Activated CD4-positive, alpha-beta T cell treated with anti-CD3 and anti-CD28 coated beads, Interleukin-2, amount 50 U/mL, for 48 hours (primary cell): ENCODE measurements at regions not wholly inside any gene's neighbourhood (a gene's known extent, or its start where the extent isn't known, plus 50 kb on each side); places are given as distances from the start of the nearest gene placed in this dataset.

Experiments
- DNase-seq, 2 experiments: peaks; one replicate each; pipeline ENCODE4 v3.0.0-alpha.2; 2020

DNA sequence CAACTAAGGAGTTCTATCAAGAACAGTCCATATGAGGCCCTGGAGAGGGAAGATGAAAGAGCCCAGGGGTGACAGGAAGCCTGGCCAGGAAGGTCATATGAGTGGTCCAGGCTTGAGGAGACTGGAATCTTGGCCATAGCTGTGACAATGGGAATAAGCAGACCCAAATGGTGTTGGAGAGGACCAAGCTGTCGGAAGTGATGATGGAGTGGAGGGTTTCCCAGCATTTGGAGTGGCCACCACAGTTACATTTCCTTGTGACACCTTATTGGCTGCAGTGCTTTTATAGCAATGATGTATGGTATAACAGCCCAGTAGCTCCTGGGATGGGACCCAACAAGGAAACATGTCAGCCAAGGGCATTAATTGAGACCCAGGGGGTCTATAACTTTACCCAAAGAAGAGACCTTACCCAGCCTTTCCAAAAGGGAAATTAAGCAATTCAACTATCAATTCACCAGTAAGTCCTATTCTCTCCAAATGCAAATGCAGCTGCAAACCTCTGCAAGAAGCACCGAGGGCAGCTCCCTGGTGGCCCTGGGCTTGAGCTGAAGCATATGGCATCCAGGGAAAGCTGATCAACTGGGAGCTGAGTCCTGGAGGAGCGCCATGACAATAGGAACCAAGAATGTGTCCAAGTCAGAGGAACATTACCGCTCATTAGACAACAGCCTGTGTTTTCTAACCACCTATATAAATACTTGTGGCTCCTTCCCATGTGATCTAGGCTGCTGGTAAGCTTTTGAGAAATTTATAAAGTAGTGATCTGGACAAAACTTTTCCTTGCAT lies 219.4 kb downstream of the SOD2 start:
- no peak for DNase-seq

DNA sequence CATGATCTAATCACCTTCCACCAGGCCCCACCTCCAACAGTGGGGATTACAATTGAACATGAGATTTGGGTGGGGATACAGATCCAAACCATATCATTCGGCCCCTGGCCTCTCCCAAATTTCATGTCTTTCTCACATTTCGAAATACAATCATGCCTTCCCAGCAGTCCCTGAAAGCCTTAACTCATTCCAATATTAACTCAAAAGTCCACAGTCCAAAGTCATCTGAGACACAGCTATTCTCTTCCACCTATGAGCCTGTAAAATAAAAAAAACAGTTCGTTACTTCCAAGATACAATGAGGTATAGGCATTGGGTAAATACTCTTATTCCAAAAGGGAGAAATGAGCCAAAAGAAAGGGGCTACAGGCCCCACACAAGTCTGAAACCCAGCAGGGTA lies 222.6 kb downstream of the SOD2 start:
- DNase-seq, result no peak

DNA sequence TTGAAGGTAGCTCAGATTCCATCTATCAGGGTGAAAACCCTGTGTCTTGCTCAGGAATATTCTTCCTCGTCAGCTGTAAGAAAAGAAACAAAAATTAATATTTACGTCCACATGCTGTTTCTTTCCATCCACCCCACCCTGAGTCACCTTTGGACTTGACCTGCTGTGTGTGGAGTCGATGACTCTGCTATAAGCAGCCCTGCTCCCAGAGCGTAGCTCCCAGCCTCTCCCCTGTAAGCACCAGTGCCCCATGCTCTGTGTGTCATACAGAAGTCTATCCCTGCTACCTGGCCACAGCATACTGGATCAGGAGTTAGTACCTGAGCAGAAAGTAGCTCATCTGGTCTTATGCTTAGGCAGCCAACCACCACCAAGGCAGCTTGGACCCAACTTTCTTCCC lies 223.6 kb downstream of the SOD2 start:
- DNase-seq, result no peak

DNA sequence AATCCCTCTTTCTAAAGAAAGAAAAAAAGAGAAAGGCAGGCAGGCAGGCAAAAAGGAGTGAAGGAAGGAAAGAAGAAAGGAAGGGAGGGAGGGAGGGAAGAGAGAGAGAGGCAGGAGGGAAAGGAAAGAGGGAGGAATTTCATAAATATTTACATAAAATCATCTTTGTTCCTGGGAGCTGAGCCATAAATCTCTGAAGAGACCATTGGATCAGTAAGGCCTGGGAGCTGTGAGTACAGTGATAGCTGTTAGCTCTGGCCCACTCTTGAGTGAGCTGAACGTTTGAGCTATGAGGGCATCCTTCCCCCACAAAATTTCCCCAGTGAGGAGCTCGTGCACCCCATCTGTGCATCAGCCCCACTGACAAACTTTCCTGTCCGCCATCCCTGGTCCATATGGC lies 224.0 kb downstream of the SOD2 start:
- no peak for DNase-seq

DNA sequence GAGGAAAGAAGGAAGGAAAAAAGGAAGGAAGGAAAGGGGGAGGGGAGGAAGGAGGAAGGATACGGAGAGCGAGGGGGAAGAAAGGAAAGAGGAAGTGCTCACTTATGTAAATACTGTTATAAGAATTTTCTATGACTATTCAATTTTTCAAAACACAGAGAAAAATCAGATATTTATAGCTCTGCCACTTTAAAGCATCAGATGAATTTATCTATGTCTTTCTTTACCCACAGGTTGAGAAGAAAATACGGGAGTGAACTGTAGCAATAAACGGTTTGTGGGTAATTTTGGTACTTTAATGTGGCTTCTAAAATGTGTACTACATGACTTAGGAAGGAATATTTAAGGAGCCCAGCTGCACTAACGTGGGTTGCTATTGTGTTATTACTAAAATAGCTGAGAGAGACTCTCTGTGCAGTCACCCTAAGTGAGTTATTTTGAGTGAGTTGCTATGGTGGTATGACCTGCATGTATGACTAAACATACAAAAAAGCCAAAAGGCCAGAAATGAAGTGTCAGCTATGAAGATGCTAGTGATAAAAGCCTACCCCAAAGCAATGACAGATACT lies 225.5 kb downstream of the SOD2 start:
- DNase-seq, result no peak

DNA sequence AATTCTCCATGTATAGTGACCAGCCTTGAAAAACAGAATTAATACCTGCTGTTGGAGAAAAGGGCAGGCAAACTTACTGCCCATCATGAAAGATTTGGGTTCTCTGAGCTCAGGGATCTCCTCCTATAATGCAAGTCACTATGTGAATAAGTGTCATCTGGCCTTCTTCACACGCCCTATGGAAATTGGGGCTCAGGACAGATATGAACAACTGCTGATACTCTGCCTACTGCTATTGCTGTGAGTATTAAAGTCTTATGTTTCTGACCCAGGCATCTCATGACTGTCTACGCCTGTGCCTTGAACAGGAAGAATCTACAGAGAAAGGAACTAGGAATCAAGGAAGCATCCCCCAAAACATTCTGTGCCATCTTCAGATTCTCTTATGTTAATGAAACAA lies 226.1 kb downstream of the SOD2 start:
- no peak for DNase-seq

DNA sequence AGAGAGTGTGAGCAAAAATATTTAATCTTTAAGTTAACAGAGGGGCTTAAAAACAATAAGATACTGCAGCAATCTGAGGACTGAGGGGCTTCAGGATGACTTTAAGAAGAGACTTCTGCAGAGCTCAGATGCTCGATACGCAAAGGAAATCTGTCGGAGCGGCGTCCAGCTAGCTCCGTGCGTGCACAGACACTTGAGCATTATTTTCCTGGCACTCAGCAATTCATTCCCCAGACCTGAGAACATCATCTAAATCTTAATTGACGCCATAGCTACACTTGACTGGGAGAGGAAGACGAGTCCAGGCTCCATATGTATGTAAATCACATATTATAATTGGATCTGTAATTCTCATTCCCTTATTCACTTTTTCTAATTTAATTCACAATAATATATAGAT lies 228.2 kb downstream of the SOD2 start:
- no peak for DNase-seq

DNA sequence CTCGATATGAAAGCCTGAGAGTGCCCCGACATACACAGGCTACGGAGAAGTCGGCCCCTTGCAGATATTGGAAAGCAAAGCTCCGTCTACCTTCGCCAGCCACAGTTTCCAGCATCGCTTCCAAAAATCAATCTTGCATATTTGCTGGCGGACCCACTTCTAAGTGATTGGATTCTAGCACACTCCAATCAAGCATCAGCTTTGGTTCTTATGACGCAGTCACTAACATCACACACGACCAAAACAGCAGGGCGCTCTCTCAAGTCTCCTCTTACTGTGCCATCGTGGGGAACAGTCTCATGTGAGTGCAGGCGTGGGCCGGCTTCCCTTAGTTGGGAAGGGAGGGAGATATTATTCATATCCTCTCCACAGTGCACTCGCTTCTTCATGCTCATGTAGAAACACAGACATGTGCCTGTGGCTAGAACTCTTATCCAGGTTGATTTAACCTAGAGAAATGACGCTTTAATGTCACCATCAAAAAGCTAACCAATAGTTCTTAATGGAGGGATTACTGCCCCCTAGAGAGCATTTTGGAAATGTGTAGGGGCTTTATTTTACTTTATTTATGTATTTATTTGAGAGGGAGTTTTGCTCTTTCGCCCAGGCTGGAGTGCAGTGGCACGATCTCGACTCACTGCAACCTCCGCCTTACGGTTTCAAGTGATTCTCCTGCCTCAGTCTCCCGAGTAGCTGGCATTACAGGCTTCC lies 229.8 kb downstream of the SOD2 start:
- no peak for DNase-seq

DNA sequence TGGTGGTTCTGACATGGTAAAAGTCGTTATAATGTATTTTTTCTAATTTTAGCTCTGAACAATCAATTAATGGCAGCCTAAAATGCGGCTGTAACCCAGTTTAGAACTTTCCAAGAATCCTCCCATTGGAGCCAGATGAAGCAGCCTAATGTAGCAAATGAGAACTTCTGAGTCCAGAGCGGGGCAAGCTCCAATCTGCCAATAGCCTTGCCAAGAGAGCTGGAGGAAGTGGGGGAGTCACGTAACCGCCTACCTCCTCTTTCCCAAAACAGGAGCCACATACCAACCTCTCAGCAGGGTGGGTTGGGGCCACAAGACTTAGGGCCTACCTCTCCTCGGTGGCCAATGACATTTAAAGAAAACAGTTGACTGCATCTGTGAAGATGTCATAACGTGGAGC lies 230.6 kb downstream of the SOD2 start:
- DNase-seq, result no peak

DNA sequence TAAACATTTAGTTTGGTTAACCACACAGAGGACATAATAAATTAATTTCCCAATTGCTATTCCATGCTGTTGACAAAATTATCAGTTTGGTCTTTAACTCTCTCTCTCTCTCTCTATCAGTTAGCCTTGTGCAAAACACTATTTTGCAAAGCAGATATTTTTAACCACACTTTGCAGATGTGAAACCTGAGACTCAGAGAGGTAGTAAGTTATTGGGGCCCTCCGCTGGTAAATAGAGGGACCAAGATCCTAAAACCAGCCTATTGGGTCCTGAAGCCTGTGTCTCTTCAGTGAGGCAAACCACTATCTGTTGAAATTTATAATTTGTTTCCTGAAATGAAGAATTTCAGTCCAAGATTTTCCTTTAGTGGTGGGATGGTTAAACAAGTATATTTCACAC lies 231.0 kb downstream of the SOD2 start:
- no peak for DNase-seq

DNA sequence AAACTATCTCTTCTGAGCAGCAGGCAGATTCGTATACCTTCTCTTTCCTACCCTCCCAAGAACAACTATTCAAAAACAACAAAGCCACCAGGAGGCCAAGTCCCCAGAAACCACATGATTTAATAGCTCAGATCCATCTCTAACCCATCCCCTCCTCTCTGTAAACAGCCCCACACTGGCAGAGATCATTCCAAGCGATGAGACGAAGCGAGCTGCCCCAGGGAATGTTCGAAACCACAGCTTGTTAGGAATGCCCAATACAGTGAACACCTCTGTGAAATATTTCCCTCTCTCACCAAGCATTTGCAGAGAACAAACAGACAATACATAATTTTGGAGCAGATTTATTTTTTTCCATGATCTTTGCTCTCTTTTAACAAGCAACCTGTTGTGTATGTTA lies 231.8 kb downstream of the SOD2 start:
- no peak for DNase-seq

DNA sequence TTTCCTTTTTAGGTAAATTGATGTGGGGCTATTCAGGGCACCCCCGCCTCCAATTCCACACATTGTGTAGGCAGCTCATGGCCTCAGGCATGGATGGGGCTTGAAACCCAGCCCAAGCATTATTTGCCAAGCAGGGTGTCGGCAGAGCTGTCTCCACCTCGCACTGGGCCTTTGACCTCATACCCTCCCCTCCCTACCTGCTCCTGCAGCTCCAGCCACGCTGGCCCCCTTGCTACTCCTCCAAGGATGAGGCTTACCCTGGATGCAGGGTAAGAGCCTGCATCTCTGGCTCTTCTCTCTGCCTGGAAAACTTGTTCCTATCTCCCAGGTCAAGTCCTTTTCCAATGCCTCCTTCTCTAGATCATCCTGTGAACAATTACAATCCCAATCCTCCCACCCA lies 232.6 kb downstream of the SOD2 start:
- DNase-seq, result no peak

DNA sequence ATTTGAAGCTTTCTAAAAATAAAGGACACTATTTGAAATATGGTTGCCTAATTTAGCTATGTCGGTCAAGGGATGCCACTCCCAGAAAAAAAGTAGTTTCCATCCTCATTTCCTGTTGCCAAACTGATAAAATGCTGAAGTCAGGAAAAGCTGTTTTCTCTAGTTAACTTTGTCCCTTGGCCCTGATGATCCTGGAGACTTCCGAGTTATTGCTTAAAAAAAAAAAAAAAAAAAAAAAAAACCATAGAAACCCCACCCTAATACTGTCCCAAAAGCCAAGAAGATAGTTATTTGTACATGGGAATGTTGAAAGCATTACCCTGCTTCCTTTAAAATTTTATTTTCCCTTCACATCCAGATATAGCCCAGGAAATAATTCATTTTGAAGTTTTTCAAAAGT lies 236.7 kb downstream of the SOD2 start:
- no peak for DNase-seq

DNA sequence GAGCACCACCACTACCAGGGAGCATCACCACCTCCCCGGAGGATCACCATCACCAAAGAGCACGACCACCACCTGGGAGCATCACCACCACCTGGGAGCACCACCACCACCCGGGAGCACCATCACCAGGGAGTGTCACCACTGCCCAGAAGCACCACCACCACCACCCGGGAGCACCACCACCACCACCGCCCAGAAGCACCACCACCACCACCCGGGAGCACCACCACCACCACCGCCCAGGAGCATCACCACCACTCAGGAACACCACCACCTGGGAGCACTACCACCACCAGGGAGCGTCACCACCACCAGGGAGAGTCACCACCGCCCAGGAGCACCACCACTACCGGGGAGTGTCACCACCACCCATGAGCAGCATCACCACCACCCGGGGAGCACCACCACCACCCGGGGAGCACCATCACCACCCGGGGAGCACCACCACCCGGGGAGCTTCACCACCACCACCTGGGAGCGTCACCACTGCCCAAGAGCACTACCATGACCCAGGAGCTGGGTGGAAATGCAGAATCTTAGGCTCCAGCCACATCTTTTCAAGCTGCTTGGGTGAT lies 237.3 kb downstream of the SOD2 start:
- no peak for DNase-seq

DNA sequence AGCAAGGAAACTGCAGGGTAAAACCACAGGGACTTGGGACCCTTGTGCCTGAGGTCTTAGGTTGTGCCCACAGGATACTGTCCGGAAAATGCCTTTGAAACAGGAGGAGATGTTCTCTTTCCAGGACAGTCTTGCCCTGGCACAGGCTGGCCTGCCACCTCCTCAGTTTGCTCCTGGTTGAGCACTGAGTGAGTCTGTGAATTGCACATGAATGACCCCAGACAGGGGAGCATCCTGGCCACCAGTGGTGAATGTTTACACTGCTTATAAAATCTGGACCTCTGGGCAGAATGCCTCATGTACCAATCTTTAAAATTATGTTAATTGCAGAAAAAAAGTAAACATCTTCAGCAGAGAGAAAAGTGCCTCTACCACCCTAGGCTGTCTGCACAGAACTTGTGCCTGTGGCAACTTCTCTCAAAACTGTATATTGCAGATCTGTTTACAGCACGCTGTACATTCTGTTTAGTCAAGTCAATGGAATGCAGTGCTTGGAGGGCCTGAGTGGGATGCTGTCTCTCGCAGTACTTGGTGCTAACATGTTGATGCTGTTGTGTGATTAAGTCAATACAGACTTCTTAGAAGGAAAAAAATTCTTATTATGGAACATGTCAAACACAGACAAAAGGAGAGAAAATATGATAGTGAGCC lies 242.1 kb downstream of the SOD2 start:
- no peak for DNase-seq

DNA sequence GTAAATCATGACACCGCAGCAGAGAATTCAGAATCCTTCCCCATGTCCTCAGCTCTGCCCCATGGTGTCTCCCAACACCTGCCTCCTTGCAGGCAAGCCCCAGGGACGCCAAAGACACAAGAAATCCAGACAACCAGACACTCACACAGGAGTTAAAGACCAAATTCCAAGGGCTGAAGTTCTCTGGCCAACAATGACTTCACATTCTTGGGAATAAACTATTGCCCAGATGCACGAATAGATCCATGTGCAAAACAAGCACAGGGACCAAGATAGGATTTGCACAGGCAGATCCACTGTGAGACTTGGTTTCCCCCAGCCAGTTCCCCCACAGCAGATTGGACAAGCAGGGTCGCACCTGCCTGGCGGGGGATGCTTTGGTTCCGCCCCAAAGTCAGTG lies 246.7 kb downstream of the SOD2 start:
- no peak for DNase-seq

DNA sequence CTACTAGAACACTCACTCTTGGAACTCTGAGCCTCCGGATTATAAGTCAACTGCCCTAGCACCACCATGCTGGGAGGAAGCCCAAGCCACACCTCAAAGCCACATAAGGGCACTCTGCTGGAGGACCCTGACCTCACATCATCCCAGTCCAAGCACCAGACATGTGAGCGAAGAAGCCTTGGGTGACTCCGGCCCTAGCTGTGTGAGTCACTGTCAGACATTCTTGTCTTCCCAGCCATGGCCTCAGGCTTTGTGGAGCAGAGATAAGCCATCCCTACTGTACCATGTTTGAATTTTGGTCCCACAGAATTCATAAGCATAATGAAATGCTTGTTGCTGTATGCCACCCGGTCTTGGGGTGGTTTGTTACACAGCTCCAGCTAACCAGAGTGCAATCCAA lies 247.7 kb downstream of the SOD2 start:
- no peak for DNase-seq

DNA sequence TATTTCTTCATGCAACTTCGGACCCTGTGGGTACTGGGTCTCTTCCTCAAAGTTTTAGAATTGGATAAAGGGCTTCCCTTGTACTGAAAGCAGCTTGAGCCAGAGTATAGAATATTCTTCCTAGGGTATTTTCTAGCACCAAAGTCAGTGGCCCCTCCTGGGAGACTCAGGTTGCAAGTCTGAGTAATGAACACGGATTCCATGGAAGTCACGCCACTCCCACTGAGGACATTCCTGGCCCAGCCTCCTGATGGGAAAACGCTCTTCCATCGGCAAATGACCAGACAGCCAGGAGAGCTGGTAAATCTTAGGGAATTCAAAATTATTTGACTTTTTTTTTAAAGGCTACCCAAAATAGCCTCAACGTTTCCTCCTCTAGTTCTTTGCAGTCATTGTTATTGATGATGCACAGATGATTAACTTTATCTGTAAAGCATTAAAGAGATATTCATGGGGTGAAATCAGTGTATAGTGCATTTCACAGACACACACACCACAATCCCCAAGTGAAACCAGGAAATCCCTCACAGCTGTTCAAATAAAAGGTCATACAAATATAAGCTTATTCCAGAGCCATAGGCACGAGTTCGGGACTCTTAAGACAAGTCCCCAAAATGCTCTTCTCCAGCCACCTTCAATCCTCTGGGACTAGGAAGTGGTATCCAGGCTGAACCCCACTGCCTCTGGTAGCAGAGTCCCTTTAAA lies 248.8 kb downstream of the SOD2 start:
- DNase-seq, result no peak

DNA sequence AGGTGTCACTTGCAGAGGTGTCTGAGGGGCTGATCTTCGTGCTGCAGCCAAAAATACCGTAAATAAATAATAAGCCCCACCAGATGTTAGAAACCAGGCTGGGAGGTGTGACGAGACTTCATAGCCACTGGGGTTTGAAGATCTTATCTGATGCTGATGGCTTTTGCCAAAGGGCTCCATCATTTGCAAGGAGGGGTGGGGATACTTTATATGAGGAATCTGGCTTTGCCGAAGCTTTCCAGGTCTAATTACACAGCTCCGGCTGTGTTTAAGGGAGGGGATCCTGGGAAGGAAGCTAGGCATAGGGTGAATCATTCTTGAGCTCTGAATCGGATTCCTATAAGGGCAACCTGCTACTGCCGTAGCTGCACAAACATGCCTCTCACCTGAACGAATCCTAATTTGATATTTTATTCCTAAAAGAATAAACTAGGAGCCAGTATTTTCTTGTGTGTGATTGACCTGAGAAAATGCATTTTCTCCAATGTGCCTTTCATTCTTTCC lies 249.6 kb downstream of the SOD2 start:
- DNase-seq, result no peak

DNA sequence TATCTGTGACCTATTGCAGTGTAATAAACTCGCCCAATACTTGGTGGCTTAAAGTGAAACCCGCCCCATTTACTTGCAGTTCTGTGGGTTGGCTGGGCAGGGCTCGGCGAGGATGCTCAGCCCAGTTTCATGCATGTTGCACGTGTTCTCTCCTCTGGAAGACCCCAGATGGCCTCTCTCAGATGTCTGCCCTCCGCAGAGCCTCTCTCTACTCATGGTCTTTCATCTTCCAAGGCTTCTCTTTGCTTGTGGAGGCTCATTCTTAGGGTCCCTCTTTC lies 251.4 kb downstream of the SOD2 start:
- no peak for DNase-seq

DNA sequence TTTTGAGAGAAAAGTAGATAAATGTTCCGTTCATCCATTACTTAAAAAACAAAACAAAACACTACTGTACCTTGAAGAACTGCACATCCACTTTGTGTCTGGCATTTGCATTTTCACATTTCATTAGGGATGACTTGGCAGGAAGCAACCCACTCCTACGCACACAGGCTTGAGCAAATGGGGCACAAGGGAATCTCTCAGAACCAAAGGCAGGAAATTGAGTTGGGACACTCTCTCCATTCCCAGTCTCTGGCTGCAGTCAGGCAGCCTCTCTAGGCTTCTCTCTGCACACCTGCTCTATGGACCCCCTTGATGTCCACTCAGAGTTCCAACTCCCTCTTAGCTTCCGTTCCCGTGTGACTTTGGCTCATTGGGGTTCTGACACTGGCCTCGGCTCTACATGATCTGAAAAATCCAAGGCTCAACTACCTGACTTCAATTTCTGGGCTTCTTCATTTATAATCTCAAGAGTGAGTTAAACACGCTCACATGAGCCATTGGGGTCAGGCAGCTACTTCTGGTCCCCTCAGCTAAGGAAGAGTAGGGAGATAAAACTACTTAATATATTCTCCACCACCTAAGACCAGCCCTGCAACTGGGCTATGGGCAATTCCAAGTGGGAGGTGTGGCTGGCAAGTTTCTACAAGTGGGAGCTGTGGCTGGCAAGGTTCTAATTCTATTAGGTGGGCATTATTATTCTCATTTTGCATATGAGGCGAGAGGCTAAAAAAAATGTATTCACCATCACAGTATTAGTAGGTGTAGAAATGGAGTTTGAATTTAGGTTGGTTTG lies 251.9 kb downstream of the SOD2 start:
- DNase-seq, result no peak

DNA sequence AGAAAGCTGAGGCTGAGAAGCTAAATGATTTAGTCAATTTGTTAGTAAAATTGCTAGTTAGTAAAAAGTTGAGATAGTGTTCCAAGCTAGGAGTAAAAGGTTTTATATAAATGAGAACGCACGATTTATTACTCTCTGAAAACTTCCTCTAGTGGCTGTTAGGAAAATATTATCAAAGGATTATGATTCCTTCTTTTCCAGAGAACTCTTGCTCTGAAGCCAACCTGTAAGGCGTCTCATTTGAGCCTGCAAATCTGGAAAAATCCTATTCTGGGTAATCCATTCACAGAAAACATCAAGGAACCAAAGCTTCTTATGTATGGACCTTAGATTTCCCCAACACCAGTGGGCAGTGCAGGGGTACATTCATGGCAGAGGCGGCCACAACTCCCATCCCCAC lies 252.7 kb downstream of the SOD2 start:
- no peak for DNase-seq
